HuH-7 (cell line): ENCODE measurements at regions not wholly inside any gene's neighbourhood (a gene's known extent, or its start where the extent isn't known, plus 50 kb on each side); places are given as distances from the start of the nearest gene placed in this dataset.
"Not testable (repeated sequence)": the region's sequence is repeated elsewhere in the genome, so short reads cannot be mapped to it uniquely, and the experiment has no call there.

Experiments used
- DNase-seq: peaks from one replicate; pipeline ENCODE4 v3.0.0; 2011; ENCODE audit warnings: low spot score

- DNase-seq, result no peak
Observed at GRCh38 chr9:28999057-28999456, 1425.8 kb upstream of the C9orf72 start.

GRCh38 chr9:28999806-29000205 is 1426.5 kb upstream of the C9orf72 start:
- DNase-seq, result no peak

GRCh38 chr9:29001006-29001405 is 1427.7 kb upstream of the C9orf72 start:
- no peak for DNase-seq

- no peak for DNase-seq
Observed at GRCh38 chr9:29004988-29005387, 1431.7 kb upstream of the C9orf72 start.

- no peak for DNase-seq
Observed at GRCh38 chr9:29006628-29007027, 1433.3 kb upstream of the C9orf72 start.

- no peak for DNase-seq
Observed at GRCh38 chr9:29012911-29013310, 1439.6 kb upstream of the C9orf72 start.

- DNase-seq, result no peak
Observed at GRCh38 chr9:29021632-29022031, 1448.4 kb upstream of the C9orf72 start.

- DNase-seq, result no peak
Observed at GRCh38 chr9:29038332-29038731, 1465.1 kb upstream of the C9orf72 start.

- no peak for DNase-seq
Observed at GRCh38 chr9:29039258-29039657, 1466.0 kb upstream of the C9orf72 start.

GRCh38 chr9:29043072-29043471 is 1469.8 kb upstream of the C9orf72 start:
- DNase-seq, result no peak

- no peak for DNase-seq
Observed at GRCh38 chr9:29044959-29045358, 1471.7 kb upstream of the C9orf72 start.

GRCh38 chr9:29060041-29060440 is 1486.8 kb upstream of the C9orf72 start:
- DNase-seq, result no peak

- DNase-seq, result no peak
Observed at GRCh38 chr9:29062446-29062845, 1489.2 kb upstream of the C9orf72 start.

GRCh38 chr9:29063031-29063430 is 1489.8 kb upstream of the C9orf72 start:
- DNase-seq, result no peak

GRCh38 chr9:29066141-29066640 is 1492.9 kb upstream of the C9orf72 start:
- DNase-seq, result no peak

- no peak for DNase-seq
Observed at GRCh38 chr9:29068461-29068860, 1495.2 kb upstream of the C9orf72 start.

GRCh38 chr9:29069376-29069775 is 1496.1 kb upstream of the C9orf72 start:
- DNase-seq, result no peak

GRCh38 chr9:29078063-29078666 is 1504.9 kb upstream of the C9orf72 start:
- DNase-seq, result no peak

- DNase-seq, result no peak
Observed at GRCh38 chr9:29100762-29101161, 1527.5 kb upstream of the C9orf72 start.

GRCh38 chr9:29104166-29104565 is 1530.9 kb upstream of the C9orf72 start:
- not testable (repeated sequence) for DNase-seq

GRCh38 chr9:29118555-29118954 is 1545.3 kb upstream of the C9orf72 start:
- no peak for DNase-seq

GRCh38 chr9:29126783-29127182 is 1553.5 kb upstream of the C9orf72 start:
- no peak for DNase-seq

GRCh38 chr9:29129763-29130162 is 1556.5 kb upstream of the C9orf72 start:
- no peak for DNase-seq

- no peak for DNase-seq
Observed at GRCh38 chr9:29144476-29144875, 1571.2 kb upstream of the C9orf72 start.
